PC-9 (cell line): ENCODE measurements at regions not wholly inside any gene's neighbourhood (a gene's known extent, or its start where the extent isn't known, plus 50 kb on each side); places are given as distances from the start of the nearest gene placed in this dataset.

Experiments used
- BruUV-seq: library from RNA; stranded (reverse); fragments of 400-500 nt; replicated peaks from 2 replicates; lab custom pipeline; 2021; lab: Mats Ljungman, UMichigan
- CTCF ChIA-PET: fragments of 300-600 bp; sonication (Branson Sonifier 250); formaldehyde crosslinking; loops from one replicate; lab custom pipeline; 2022; ENCODE audit warnings: antibody characterized with exemption; lab: Charles Lee
- POLR2A ChIA-PET: fragments of 300-600 bp; sonication (Branson Sonifier 250); formaldehyde crosslinking; loops from one replicate; lab custom pipeline; 2022; ENCODE audit warnings: antibody characterized with exemption; ENCODE audit not compliant: unreplicated experiment; lab: Charles Lee
- DNase-seq, 2 experiments: peaks; one replicate each; pipeline versions ENCODE4 v3.0.0 to v3.0.0-alpha.2; 2015 to 2022; ENCODE audit warnings: mixed read lengths in 1 of 2
- H2AFZ ChIP-seq: fragments of 200-600 bp; sonication (generic); 2 replicates; pipeline ENCODE4 v1.8.1; 2017; ENCODE audit warnings: antibody characterized with exemption
- H3F3A ChIP-seq: fragments of 200-600 bp; sonication (generic); 2 replicates; pipeline ENCODE4 v1.8.1; 2017; ENCODE audit warnings: antibody characterized with exemption, mild to moderate bottlenecking, low read depth; ENCODE audit not compliant: insufficient read depth
- H3K27ac ChIP-seq: fragments of 200-600 bp; sonication (generic); 2 replicates; pipeline ENCODE4 v1.6.1; 2016; ENCODE audit warnings: mixed run types
- H3K27me3 ChIP-seq: fragments of 200-600 bp; sonication (generic); 2 replicates; pipeline ENCODE4 v1.6.1; 2016; ENCODE audit warnings: low read depth, mixed run types; ENCODE audit not compliant: insufficient read depth
- H3K36me3 ChIP-seq: fragments of 200-600 bp; sonication (generic); 2 replicates; pipeline ENCODE4 v1.6.1; 2016; ENCODE audit warnings: low read depth, mixed run types
- H3K4me1 ChIP-seq: fragments of 200-600 bp; sonication (generic); replicated peaks from 2 replicates; pipeline ENCODE4 v1.6.1; 2016; ENCODE audit warnings: mixed run types; ENCODE audit not compliant: insufficient read depth
- H3K4me2 ChIP-seq: fragments of 200-600 bp; sonication (generic); 2 replicates; pipeline ENCODE4 v1.6.1; 2017; ENCODE audit warnings: mixed run types
- H3K4me3 ChIP-seq: fragments of 200-600 bp; sonication (generic); 2 replicates; pipeline ENCODE4 v1.6.1; 2016; ENCODE audit warnings: mixed run types
- H3K79me2 ChIP-seq: fragments of 200-600 bp; sonication (generic); 2 replicates; pipeline ENCODE4 v1.6.1; 2017; ENCODE audit warnings: low read depth, mixed run types
- H3K9me2 ChIP-seq: fragments of 200-600 bp; sonication (generic); 2 replicates; pipeline ENCODE4 v1.8.1; 2017; ENCODE audit warnings: mild to moderate bottlenecking; ENCODE audit not compliant: insufficient read depth
- H3K9me3 ChIP-seq: fragments of 200-600 bp; sonication (generic); 2 replicates; pipeline ENCODE4 v1.8.1; 2016; ENCODE audit warnings: low read depth; ENCODE audit not compliant: insufficient read depth
- H4K20me1 ChIP-seq: fragments of 200-600 bp; sonication (generic); 2 replicates; pipeline ENCODE4 v1.8.1; 2017; ENCODE audit not compliant: insufficient read depth
- EZH2 ChIP-seq: fragments of 200-600 bp; sonication (generic); IDR thresholded peaks from 2 replicates; pipeline ENCODE4 v1.8.0; 2017; ENCODE audit warnings: antibody characterized with exemption, low read depth
- intact Hi-C: fragments of 100-400 bp; cut with micrococcal nuclease; formaldehyde crosslinking; loops from one replicate; pipeline ENCODE4 v1.10.0; 2022; ENCODE audit not compliant: unreplicated experiment
- TF ChIP-seq, protein P1 (sequence below): fragments of 200-600 bp; sonication (generic); conservative IDR thresholded peaks from 2 replicates; pipeline ENCODE4 v1.6.1; 2017; ENCODE audit warnings: mixed run types, antibody characterized with exemption, mild to moderate bottlenecking, moderate library complexity

DNA sequence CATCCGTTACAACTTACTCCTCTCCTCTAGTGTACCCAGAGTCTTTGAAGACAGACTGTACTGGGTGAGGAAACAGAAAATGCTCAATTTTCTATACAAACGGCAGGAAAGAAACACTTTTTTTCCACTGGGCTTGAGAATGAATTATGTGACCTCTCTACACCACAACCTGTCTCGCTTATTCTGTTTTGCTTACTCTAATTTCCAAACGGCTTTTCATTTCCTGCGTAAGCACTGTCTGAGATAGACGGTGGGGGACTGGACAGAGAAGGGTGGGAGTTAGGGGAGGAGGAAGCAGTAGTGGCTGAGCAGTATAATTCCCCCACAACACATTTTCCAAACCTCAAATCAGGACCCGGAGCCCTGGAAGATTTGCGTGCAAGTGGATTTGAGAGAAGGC lies 191.4 kb upstream of the SDK2 start:
- ChIA-PET POLR2A (no interaction called here), CTCF (no interaction called here)
- no peaks in the 10 kb centered on the region for H3K79me2 ChIP-seq
- intact Hi-C loops, result no loop called here
- no peak overlapping the region for H3K27ac ChIP-seq
- no peaks in the 10 kb centered on the region for H3K9me3 ChIP-seq
- TF ChIP-seq EZH2, result no peak
- TF ChIP-seq, protein P1, sequence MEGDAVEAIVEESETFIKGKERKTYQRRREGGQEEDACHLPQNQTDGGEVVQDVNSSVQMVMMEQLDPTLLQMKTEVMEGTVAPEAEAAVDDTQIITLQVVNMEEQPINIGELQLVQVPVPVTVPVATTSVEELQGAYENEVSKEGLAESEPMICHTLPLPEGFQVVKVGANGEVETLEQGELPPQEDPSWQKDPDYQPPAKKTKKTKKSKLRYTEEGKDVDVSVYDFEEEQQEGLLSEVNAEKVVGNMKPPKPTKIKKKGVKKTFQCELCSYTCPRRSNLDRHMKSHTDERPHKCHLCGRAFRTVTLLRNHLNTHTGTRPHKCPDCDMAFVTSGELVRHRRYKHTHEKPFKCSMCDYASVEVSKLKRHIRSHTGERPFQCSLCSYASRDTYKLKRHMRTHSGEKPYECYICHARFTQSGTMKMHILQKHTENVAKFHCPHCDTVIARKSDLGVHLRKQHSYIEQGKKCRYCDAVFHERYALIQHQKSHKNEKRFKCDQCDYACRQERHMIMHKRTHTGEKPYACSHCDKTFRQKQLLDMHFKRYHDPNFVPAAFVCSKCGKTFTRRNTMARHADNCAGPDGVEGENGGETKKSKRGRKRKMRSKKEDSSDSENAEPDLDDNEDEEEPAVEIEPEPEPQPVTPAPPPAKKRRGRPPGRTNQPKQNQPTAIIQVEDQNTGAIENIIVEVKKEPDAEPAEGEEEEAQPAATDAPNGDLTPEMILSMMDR, result no peak
- no TSS peak for BruUV-seq
- H4K20me1 ChIP-seq, result 0 out of 2 replicates have a peak, but pooled peaks cover 4% of the 10 kb centered on the region
- no peak for DNase-seq
- no peaks in the 10 kb centered on the region for H3F3A ChIP-seq
- no peaks in the 10 kb centered on the region for H3K4me1 ChIP-seq
- no peak overlapping the region for H3K4me3 ChIP-seq
- H2AFZ ChIP-seq, result no peak overlapping the region
- H3K4me2 ChIP-seq, result no peak overlapping the region
- no peaks in the 10 kb centered on the region for H3K36me3 ChIP-seq
- peaks cover 78% of the 10 kb centered on the region for H3K27me3 ChIP-seq
- no peaks in the 10 kb centered on the region for H3K9me2 ChIP-seq

DNA sequence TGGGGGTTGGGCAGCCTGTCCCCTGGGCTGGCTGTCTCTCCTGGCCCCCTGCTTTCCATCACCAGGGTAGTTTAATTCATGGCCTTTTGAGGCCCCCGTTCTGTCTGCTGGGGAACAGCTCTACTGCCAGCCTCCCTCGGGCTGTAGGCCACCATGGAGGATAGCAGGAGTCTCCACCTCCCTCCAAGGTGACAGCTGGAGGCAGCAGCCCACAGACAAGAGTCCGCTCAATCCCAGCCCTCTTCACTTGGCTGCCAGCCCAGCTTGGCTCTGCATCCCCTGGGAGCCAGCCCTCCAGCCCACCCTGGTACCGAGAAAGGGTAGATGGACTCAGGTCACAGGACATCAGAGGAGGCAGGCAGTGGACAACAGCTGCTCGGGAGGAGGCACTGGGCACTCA lies 194.6 kb upstream of the SDK2 start:
- no peak overlapping the region for H3K4me2 ChIP-seq
- no peak overlapping the region for H2AFZ ChIP-seq
- no TSS peak for BruUV-seq
- 0 out of 2 replicates have a peak, but pooled peaks cover 4% of the 10 kb centered on the region for H4K20me1 ChIP-seq
- H3K9me2 ChIP-seq, result no peaks in the 10 kb centered on the region
- no peak overlapping the region for H3K4me3 ChIP-seq
- no peak for DNase-seq
- ChIA-PET POLR2A (no interaction called here), CTCF (no interaction called here)
- H3K9me3 ChIP-seq, result no peaks in the 10 kb centered on the region
- intact Hi-C loops, result no loop called here
- H3K4me1 ChIP-seq, result no peaks in the 10 kb centered on the region
- no peaks in the 10 kb centered on the region for H3K79me2 ChIP-seq
- H3K27me3 ChIP-seq, result peaks cover 61% of the 10 kb centered on the region
- H3F3A ChIP-seq, result no peaks in the 10 kb centered on the region
- H3K27ac ChIP-seq, result no peak overlapping the region
- H3K36me3 ChIP-seq, result no peaks in the 10 kb centered on the region
- no peak for TF ChIP-seq EZH2
- TF ChIP-seq, protein P1, result no peak

DNA sequence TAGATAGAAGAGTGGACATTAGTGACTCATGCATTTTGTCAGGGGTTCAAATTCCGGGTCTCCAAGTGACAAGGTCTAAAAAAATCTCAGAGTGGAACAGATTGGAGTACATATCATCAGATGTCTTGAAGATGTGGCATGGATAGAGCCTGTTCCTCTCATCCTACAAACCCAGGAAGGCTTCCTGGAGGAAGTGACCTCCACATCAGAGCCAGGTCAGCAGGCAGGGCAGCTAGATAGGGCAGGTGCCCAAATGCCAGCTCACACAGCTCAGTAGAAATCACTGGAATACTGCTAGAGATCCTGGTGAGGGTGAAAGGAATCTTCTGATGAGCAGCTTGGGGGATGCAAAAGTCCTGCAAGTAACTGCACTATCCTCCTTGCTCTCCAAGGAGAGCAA lies 196.6 kb upstream of the SDK2 start:
- Histone ChIP-seq H3K79me2 (no peaks in the 10 kb centered on the region), H3K9me3 (no peaks in the 10 kb centered on the region), H3K36me3 (no peaks in the 10 kb centered on the region), H3K4me1 (no peaks in the 10 kb centered on the region), H3F3A (no peaks in the 10 kb centered on the region), H3K9me2 (no peaks in the 10 kb centered on the region), H3K27ac (no peak overlapping the region), H3K27me3 (peaks cover 61% of the 10 kb centered on the region), H4K20me1 (no peaks in the 10 kb centered on the region), H2AFZ (no peak overlapping the region), H3K4me3 (no peak overlapping the region), H3K4me2 (no peak overlapping the region)
- DNase-seq, result no peak
- BruUV-seq, result no TSS peak
- ChIA-PET CTCF (no interaction called here), POLR2A (no interaction called here)
- no peak for TF ChIP-seq EZH2
- TF ChIP-seq, protein P1, result no peak
- intact Hi-C loops, result no loop called here
